Upper lobe of left lung (tissue), 4 donors: ENCODE measurements at regions not wholly inside any gene's neighbourhood (a gene's known extent, or its start where the extent isn't known, plus 50 kb on each side); places are given as distances from the start of the nearest gene placed in this dataset.

Source experiments
- CTCF ChIP-seq, 6 experiments: fragments of 450-650 bp in 4 of 6; fragments of 200-600 bp in 2 of 6; sonication (generic) in 2 of 6; IDR thresholded peaks; one replicate each; pipeline ENCODE4 v1.5.1; 2016 to 2019; ENCODE audit warnings: antibody characterized with exemption in 6 of 6
- POLR2A ChIP-seq, 4 donors: fragments of 450-650 bp; IDR thresholded peaks; one replicate each; pipeline ENCODE4 v1.5.1; 2016 to 2017; ENCODE audit warnings: antibody characterized with exemption in 4 of 4, mild to moderate bottlenecking in 2 of 4

- TF ChIP-seq CTCF (IDR thresholded peaks at IDR 0.05) (no peak), POLR2A (IDR thresholded peaks at IDR 0.05) (no peak)
Measured at GRCh38 chr2:220544049-220544448, 916.6 kb downstream of the SLC4A3 start.
